HCT116 (cell line): ENCODE measurements at regions not wholly inside any gene's neighbourhood (a gene's known extent, or its start where the extent isn't known, plus 50 kb on each side); places are given as distances from the start of the nearest gene placed in this dataset.

Experiments
- ATAC-seq: fragments of 200-7000 bp; cut with Tn5 transposase; 2 replicates; pipeline ENCODE4 v1.9.1; 2020; ENCODE audit warnings: mild to moderate bottlenecking, moderate library complexity
- BruUV-seq: library from RNA; stranded (reverse); fragments of 400-500 nt; replicated peaks from 2 replicates; lab custom pipeline; 2021; lab: Mats Ljungman, UMichigan
- CTCF ChIA-PET: fragments of 300-600 bp; sonication (Branson Sonifier 250); formaldehyde crosslinking; loops from one replicate; lab custom pipeline; 2021; ENCODE audit warnings: antibody characterized with exemption; lab: Charles Lee
- POLR2A ChIA-PET: fragments of 300-600, 350-600 bp; sonication (Branson Sonifier 250); formaldehyde crosslinking; loops from one replicate; lab custom pipeline; 2021; ENCODE audit warnings: antibody characterized with exemption; lab: Charles Lee
- RAD21 ChIA-PET, 2 experiments: fragments of 300-600 bp; sonication (Branson Sonifier 250); formaldehyde crosslinking; loops; one replicate each; lab custom pipeline; 2023; ENCODE audit warnings: low total read pairs in 2 of 2; ENCODE audit not compliant: uncharacterized antibody in 2 of 2, unreplicated experiment in 2 of 2, low non-redundant PET in 1 of 2; lab: Charles Lee
- DNase-seq: peaks from one replicate; pipeline ENCODE4 v3.0.0-alpha.2; 2010; ENCODE audit warnings: low read depth, low spot score
- H2AFZ ChIP-seq: fragments of 200-600 bp; shearing (Covaris generic), sonication (generic); 2 replicates; pipeline ENCODE4 v1.6.1; 2017; ENCODE audit warnings: low read depth, mixed run types, mixed read lengths, antibody characterized with exemption, low read length; ENCODE audit not compliant: poor library complexity, severe bottlenecking
- H3K27ac ChIP-seq: 2 replicates; pipeline ENCODE4 v1.5.1; 2012; ENCODE audit warnings: low read depth, low read length
- H3K27me3 ChIP-seq: fragments of 200-600 bp; sonication (generic); 2 replicates; pipeline ENCODE4 v1.6.1; 2016; ENCODE audit warnings: mixed run types, low read length, mixed read lengths; ENCODE audit not compliant: insufficient read depth
- H3K36me3 ChIP-seq, 2 experiments: fragments of 200-500 bp in 1 of 2; fragments of 200-600 bp in 1 of 2; sonication (Bioruptor generic) in 1 of 2; sonication (generic) in 1 of 2; 2 replicates each; pipeline versions ENCODE4 v1.5.1 to v1.6.1; 2014 to 2016; ENCODE audit warnings: low read length in 2 of 2, inconsistent platforms in 1 of 2, mixed read lengths in 1 of 2, mixed run types in 1 of 2; ENCODE audit not compliant: insufficient read depth in 2 of 2, control insufficient read depth in 1 of 2
- H3K4me1 ChIP-seq, 2 experiments: fragments of 200-600 bp in 1 of 2; sonication (generic) in 1 of 2; 2 replicates each; pipeline versions ENCODE4 v1.5.1 to v1.6.1; 2012 to 2017; ENCODE audit warnings: low read length in 2 of 2, inconsistent platforms in 1 of 2, mild to moderate bottlenecking in 1 of 2, mixed read lengths in 1 of 2, mixed run types in 1 of 2, moderate library complexity in 1 of 2; ENCODE audit not compliant: insufficient read depth in 2 of 2, control insufficient read depth in 1 of 2
- H3K4me2 ChIP-seq: fragments of 200-600 bp; sonication (generic); 2 replicates; pipeline ENCODE4 v1.6.1; 2017; ENCODE audit warnings: mixed run types, low read length, mixed read lengths
- H3K4me3 ChIP-seq, 2 experiments: fragments of 200-600 bp in 1 of 2; sonication (generic) in 1 of 2; replicated peaks in 1 of 2; 2 replicates each; pipeline ENCODE4 v1.5.1; 2011 to 2016; ENCODE audit warnings: low read length in 2 of 2, control low read depth in 1 of 2, low read depth in 1 of 2, mild to moderate bottlenecking in 1 of 2, mixed read lengths in 1 of 2, mixed run types in 1 of 2
- H3K79me2 ChIP-seq: fragments of 200-600 bp; sonication (generic); 2 replicates; pipeline ENCODE4 v1.6.1; 2017; ENCODE audit warnings: mild to moderate bottlenecking, mixed run types, low read length, moderate library complexity, mixed read lengths; ENCODE audit not compliant: insufficient read depth
- H3K9ac ChIP-seq: fragments of 200-600 bp; sonication (generic); 2 replicates; pipeline ENCODE4 v1.6.1; 2016; ENCODE audit warnings: low read length, mixed read lengths
- H3K9me2 ChIP-seq: fragments of 200-600 bp; sonication (generic), shearing (Covaris generic); 2 replicates; pipeline ENCODE4 v1.6.1; 2017; ENCODE audit warnings: mixed run types, mild to moderate bottlenecking, moderate library complexity; ENCODE audit not compliant: insufficient read depth
- H3K9me3 ChIP-seq, 2 experiments: fragments of 200-500 bp in 1 of 2; fragments of 200-600 bp in 1 of 2; sonication (Bioruptor generic) in 1 of 2; sonication (generic) in 1 of 2; 2 replicates each; pipeline ENCODE4 v1.6.1; 2014 to 2017; ENCODE audit warnings: low read length in 2 of 2, mixed read lengths in 2 of 2, inconsistent platforms in 1 of 2, low read depth in 1 of 2, mild to moderate bottlenecking in 1 of 2, mixed run types in 1 of 2, moderate library complexity in 1 of 2; ENCODE audit not compliant: control insufficient read depth in 1 of 2, insufficient read depth in 1 of 2
- H4K20me1 ChIP-seq: fragments of 200-600 bp; sonication (generic), shearing (Covaris generic); 2 replicates; pipeline ENCODE4 v1.6.1; 2017; ENCODE audit warnings: mixed run types, mild to moderate bottlenecking, moderate library complexity; ENCODE audit not compliant: insufficient read depth
- CEBPB ChIP-seq: IDR thresholded peaks from 2 replicates; pipeline ENCODE4 v1.6.1; 2012; ENCODE audit warnings: low read depth
- CTCF ChIP-seq, 3 experiments: fragments of 200-600 bp in 1 of 3; sonication (generic) in 1 of 3; IDR thresholded peaks in 2 of 3; conservative IDR thresholded peaks in 1 of 3; 2 replicates each; pipeline ENCODE4 v1.5.1; 2012 to 2017; ENCODE audit warnings: low read depth in 2 of 3, low read length in 2 of 3, antibody characterized with exemption in 1 of 3, borderline replicate concordance in 1 of 3, control low read depth in 1 of 3, mild to moderate bottlenecking in 1 of 3, mixed read lengths in 1 of 3, mixed run types in 1 of 3, moderate library complexity in 1 of 3; ENCODE audit not compliant: insufficient read depth in 1 of 3
- ELF1 ChIP-seq: IDR thresholded peaks from 2 replicates; pipeline ENCODE4 v1.6.1; 2012; ENCODE audit warnings: low read depth, borderline replicate concordance
- FOSL1 ChIP-seq: IDR thresholded peaks from 2 replicates; pipeline ENCODE4 v1.6.1; 2012; ENCODE audit warnings: low read depth
- JUND ChIP-seq: IDR thresholded peaks from 2 replicates; pipeline ENCODE4 v1.6.1; 2012
- POLR2AphosphoS5 ChIP-seq: IDR thresholded peaks from 2 replicates; pipeline ENCODE4 v1.6.1; 2011; ENCODE audit warnings: mild to moderate bottlenecking, low read depth, low read length, moderate library complexity
- REST ChIP-seq: IDR thresholded peaks from 2 replicates; pipeline ENCODE4 v1.6.1; 2012; ENCODE audit warnings: low read depth
- SRF ChIP-seq: IDR thresholded peaks from 2 replicates; pipeline ENCODE4 v1.6.1; 2012; ENCODE audit warnings: low read depth
- ZFX ChIP-seq: fragments of 450-650 bp; IDR thresholded peaks from 2 replicates; pipeline ENCODE4 v1.6.1; 2017
- ZNF274 ChIP-seq: fragments of 200-500 bp; sonication (Bioruptor generic); IDR thresholded peaks from 2 replicates; pipeline ENCODE4 v1.6.1; 2014; ENCODE audit warnings: mild to moderate bottlenecking, low read depth, low read length, inconsistent platforms
- intact Hi-C: fragments of 100-400 bp; cut with micrococcal nuclease; formaldehyde crosslinking; loops from 2 replicates; pipeline ENCODE4 v1.10.0; 2022
- TF ChIP-seq, protein P1 (sequence below): IDR thresholded peaks from 2 replicates; pipeline ENCODE4 v1.6.1; 2011; ENCODE audit warnings: mild to moderate bottlenecking, low read length, moderate library complexity; ENCODE audit not compliant: insufficient replicate concordance; ENCODE audit errors: extremely low read depth

DNA sequence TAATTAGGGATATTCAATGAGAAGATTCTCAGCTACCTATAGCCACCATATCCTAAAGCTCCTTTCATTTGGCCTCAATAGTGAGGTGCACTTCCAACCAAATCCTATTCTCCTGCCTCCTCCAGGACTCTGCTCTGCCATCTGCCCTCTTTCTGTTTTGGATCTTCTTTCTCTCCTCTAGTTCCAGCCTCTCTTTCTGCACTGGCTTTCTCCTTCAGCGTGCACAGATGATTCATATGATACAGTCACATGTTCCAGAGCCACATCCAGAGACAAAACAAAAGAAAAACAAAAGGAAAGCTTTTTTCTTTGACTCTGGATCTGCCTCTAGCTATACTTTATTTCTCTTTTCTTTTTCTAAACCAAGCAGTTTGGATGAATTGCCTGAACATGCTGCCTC, 531.9 kb upstream of the MAN1A1 start:
- DNase-seq (no peak), ATAC-seq (no peak)
- no peak for TF ChIP-seq JUND
- no peak for TF ChIP-seq FOSL1
- no peak for TF ChIP-seq ELF1
- no peak for TF ChIP-seq ZFX
- TF ChIP-seq SRF = no peak
- TF ChIP-seq CEBPB = no peak
- no peak for TF ChIP-seq REST
- TF ChIP-seq, protein P1, sequence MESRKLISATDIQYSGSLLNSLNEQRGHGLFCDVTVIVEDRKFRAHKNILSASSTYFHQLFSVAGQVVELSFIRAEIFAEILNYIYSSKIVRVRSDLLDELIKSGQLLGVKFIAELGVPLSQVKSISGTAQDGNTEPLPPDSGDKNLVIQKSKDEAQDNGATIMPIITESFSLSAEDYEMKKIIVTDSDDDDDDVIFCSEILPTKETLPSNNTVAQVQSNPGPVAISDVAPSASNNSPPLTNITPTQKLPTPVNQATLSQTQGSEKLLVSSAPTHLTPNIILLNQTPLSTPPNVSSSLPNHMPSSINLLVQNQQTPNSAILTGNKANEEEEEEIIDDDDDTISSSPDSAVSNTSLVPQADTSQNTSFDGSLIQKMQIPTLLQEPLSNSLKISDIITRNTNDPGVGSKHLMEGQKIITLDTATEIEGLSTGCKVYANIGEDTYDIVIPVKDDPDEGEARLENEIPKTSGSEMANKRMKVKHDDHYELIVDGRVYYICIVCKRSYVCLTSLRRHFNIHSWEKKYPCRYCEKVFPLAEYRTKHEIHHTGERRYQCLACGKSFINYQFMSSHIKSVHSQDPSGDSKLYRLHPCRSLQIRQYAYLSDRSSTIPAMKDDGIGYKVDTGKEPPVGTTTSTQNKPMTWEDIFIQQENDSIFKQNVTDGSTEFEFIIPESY = no peak
- TF ChIP-seq CTCF (IDR thresholded peaks at IDR 0.05 in 2 of 3, conservative IDR thresholded peaks at IDR 0.05 in 1 of 3; ENCODE audit: borderline replicate concordance in 1 of 3, insufficient read depth in 1 of 3, low read depth in 2 of 3, low read length in 2 of 3) = no peak
- no peak for TF ChIP-seq POLR2AphosphoS5
- no peak for TF ChIP-seq ZNF274
- ChIA-PET CTCF (no interaction called here), POLR2A (no interaction called here), RAD21 (no interaction called here)
- no peak overlapping the region for H3K9ac ChIP-seq
- H3K9me2 ChIP-seq = no peaks in the 10 kb centered on the region
- no peak overlapping the region for H3K4me3 ChIP-seq
- H3K27ac ChIP-seq = no peak overlapping the region
- no TSS peak for BruUV-seq
- H3K79me2 ChIP-seq = no peaks in the 10 kb centered on the region
- no peaks in the 10 kb centered on the region for H3K4me1 ChIP-seq
- intact Hi-C loops = no loop called here
- no peaks in the 10 kb centered on the region for H3K27me3 ChIP-seq
- H4K20me1 ChIP-seq = no peaks in the 10 kb centered on the region
- H3K36me3 ChIP-seq = no peaks in the 10 kb centered on the region
- no peak overlapping the region for H3K4me2 ChIP-seq
- no peaks in the 10 kb centered on the region for H3K9me3 ChIP-seq
- no peak overlapping the region for H2AFZ ChIP-seq
